ENCODE measurements at regions not wholly inside any gene's neighbourhood (a gene's known extent, or its start where the extent isn't known, plus 50 kb on each side); places are given as distances from the start of the nearest gene placed in this dataset.

DNA sequence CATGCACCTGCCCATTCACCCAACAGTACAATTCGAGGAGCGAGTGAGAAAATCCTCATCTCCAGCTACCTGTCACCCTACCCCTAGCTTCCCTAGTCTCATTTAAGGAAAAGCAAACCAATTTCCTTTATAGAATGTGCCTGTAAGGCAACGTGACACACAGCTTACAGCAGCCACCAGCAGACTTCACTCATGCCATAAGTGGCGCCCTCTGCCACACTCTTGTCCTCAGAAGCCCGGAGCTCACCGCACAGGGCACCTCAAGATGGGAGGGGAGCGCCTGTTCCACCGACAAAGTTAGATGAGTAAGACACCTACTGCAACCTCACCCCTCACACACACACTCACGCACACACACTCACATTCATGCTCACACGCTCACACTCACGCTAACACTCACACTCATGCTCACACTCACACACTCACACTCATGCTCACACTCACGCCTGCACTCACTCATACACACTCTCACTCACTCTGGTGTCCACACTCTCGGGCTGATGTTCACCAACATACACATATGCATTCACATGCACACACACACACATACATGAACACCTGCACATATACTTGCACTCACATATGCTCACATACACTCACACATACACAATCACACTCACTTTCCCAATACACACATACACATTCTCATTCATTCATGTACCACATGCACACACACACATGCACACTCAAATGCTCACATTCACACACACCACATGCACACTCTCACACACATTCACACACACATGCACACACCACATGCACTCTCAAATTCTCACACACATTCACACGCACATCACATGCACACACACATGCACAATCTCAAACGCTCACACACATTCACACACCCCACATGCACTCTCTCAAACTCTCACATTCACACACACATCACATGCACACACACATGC lies 170.7 kb downstream of the PSMG1 start:
- H2BK5ac ChIP-seq (ENCODE audit: insufficient read length, low read length), result no peak overlapping the region
- H3K4me3 Mint-ChIP-seq, result no peak overlapping the region
- H3K14ac ChIP-seq (ENCODE audit: insufficient read depth, low read length), result no peak overlapping the region
- H3K27ac ChIP-seq (ENCODE audit: insufficient read length, low read depth, low read length), result no peak overlapping the region
- peaks cover 0 to 2% of the 10 kb centered on the region in 2 experiments; a peak in 1 of 5 replicates for H3K9me3 Mint-ChIP-seq
- no peaks in the 10 kb centered on the region for H3K79me2 ChIP-seq (ENCODE audit: insufficient read depth, low read length)
- no peak overlapping the region for H3K23ac ChIP-seq (ENCODE audit: insufficient read length, low read depth, low read length)
- no peak overlapping the region for H3K18ac ChIP-seq (ENCODE audit: insufficient read length, low read depth, low read length)
- TF ChIP-seq, protein P1, sequence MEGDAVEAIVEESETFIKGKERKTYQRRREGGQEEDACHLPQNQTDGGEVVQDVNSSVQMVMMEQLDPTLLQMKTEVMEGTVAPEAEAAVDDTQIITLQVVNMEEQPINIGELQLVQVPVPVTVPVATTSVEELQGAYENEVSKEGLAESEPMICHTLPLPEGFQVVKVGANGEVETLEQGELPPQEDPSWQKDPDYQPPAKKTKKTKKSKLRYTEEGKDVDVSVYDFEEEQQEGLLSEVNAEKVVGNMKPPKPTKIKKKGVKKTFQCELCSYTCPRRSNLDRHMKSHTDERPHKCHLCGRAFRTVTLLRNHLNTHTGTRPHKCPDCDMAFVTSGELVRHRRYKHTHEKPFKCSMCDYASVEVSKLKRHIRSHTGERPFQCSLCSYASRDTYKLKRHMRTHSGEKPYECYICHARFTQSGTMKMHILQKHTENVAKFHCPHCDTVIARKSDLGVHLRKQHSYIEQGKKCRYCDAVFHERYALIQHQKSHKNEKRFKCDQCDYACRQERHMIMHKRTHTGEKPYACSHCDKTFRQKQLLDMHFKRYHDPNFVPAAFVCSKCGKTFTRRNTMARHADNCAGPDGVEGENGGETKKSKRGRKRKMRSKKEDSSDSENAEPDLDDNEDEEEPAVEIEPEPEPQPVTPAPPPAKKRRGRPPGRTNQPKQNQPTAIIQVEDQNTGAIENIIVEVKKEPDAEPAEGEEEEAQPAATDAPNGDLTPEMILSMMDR (conservative IDR thresholded peaks at IDR 0.05), result no peak
- H2AK5ac ChIP-seq (ENCODE audit: insufficient read length, low read length), result no peak overlapping the region
- no peak overlapping the region for H4K91ac ChIP-seq (ENCODE audit: insufficient read length, low read depth, low read length)
- H4K20me1 ChIP-seq (ENCODE audit: control insufficient read depth, insufficient read depth, insufficient read length), result no peaks in the 10 kb centered on the region
- H2AFZ ChIP-seq (ENCODE audit: low read length), result no peak overlapping the region
- no peaks in the 10 kb centered on the region for H3K4me1 ChIP-seq (ENCODE audit: insufficient read depth, low read length)
- no peak overlapping the region for H3K4ac ChIP-seq (ENCODE audit: low read depth, low read length)
- H3K27me3 Mint-ChIP-seq (ENCODE audit: low read depth), result no peaks in the 10 kb centered on the region
- no peaks in the 10 kb centered on the region for H3K79me1 ChIP-seq (ENCODE audit: insufficient read depth, low read depth, low read length, poor library complexity, severe bottlenecking)
- H2BK20ac ChIP-seq (ENCODE audit: low read depth, low read length, poor library complexity, severe bottlenecking), result no peak overlapping the region
- peaks cover 15 to 16% of the 10 kb centered on the region in 2 experiments for H3K4me1 Mint-ChIP-seq
- H3K4me2 ChIP-seq (ENCODE audit: insufficient read depth, insufficient read length, low read length), result no peak overlapping the region
- H3K56ac ChIP-seq (ENCODE audit: insufficient read length, low read depth, low read length), result peak overlapping the region; percentile 2
- no peaks in the 10 kb centered on the region for H3K23me2 ChIP-seq (ENCODE audit: insufficient read length, low read depth, low read length, poor library complexity, severe bottlenecking)
- H2BK12ac ChIP-seq (ENCODE audit: insufficient read length, low read depth, low read length), result no peak overlapping the region
- H3K36me3 Mint-ChIP-seq (ENCODE audit: insufficient read depth in 1 of 3, low read depth in 3 of 3), result no peaks in the 10 kb centered on the region
- DNase-seq, result no peak
- no peak overlapping the region for H2BK120ac ChIP-seq (ENCODE audit: low read depth, low read length, poor library complexity, severe bottlenecking)
- no peak overlapping the region for H3T11ph ChIP-seq (ENCODE audit: low read length)
- 100% methylated on average over 1 of the region's 15 CpGs for WGBS (ENCODE audit: extremely low coverage, insufficient read length, low lambda C conversion rate)
- H3K9ac ChIP-seq (ENCODE audit: extremely low read depth, insufficient read length, low read length), result no peak overlapping the region
- H3K9me3 ChIP-seq (ENCODE audit: control insufficient read depth, low read depth, low read length), result no peaks in the 10 kb centered on the region
- H2BK15ac ChIP-seq (ENCODE audit: low read depth, low read length), result no peak overlapping the region
- H4K8ac ChIP-seq (replicated peaks; ENCODE audit: insufficient read length, low read depth, low read length), result no peak overlapping the region
- H3K27ac Mint-ChIP-seq, result no peak overlapping the region
- H3K27me3 ChIP-seq (ENCODE audit: insufficient read depth, low read length), result no peaks in the 10 kb centered on the region
- H4K5ac ChIP-seq (ENCODE audit: insufficient read length, low read depth, low read length), result no peak overlapping the region
